GM18907 (cell line): ENCODE measurements at regions not wholly inside any gene's neighbourhood (a gene's known extent, or its start where the extent isn't known, plus 50 kb on each side); places are given as distances from the start of the nearest gene placed in this dataset.

Source experiments
- ATAC-seq: cut with Tn5 transposase; IDR thresholded peaks from one replicate; pipeline ENCODE4 v1.9.1; 2021; ENCODE audit warnings: mild to moderate bottlenecking, moderate library complexity; ENCODE audit not compliant: unreplicated experiment

GRCh38 chr5:31100047-31100575 is 93.4 kb upstream of the CDH6 start:
- ATAC-seq = no peak

GRCh38 chr5:31098811-31099210 is 94.7 kb upstream of the CDH6 start:
- ATAC-seq = no peak

DNA sequence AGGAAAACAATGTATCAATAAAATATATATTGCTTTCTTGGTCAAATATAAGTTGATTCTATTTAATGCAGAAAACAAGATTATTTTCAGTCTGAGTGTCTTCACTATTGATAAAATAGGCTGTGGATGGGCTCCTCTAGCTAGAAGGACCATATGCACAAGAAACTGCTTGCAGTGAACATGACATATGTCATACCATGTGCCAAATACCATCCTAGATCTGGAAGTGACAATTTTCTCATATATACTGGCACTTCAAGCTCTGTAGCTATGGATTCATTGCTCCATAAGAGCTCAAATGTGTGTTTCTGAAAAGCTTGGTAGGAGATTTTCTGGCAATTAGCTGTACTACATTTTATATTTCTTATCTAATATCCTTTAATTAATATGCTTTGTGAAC is 95.6 kb upstream of the CDH6 start:
- no peak for ATAC-seq

DNA sequence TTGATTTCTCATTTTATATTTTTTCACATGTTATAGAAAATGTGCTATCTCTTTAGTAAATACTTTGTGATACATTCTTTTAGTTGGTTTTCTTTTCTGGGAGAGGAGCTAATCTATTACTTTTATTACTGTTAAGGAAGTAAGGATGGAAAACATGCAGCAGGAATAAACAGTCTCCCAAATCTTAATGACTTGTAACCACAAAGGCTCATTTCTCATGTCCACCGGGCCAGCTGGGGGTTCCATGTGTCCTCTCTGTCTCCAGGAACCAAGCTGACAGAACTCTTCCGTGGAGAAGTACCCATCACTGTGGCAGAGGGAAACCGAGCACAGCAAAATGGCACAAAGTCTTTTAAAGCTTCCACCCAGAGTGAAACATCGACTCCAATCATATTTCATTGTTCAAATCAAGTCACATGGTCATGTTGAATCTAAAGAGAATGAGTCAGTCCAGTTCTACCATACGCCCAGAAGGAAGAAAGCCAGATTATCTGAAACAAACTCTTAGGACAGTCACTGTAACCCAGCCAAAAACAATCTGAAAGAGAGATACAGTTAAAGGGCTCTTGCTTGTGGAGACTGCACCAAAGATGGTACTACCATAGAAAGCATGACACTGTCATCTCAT is 97.1 kb upstream of the CDH6 start:
- no peak for ATAC-seq

DNA sequence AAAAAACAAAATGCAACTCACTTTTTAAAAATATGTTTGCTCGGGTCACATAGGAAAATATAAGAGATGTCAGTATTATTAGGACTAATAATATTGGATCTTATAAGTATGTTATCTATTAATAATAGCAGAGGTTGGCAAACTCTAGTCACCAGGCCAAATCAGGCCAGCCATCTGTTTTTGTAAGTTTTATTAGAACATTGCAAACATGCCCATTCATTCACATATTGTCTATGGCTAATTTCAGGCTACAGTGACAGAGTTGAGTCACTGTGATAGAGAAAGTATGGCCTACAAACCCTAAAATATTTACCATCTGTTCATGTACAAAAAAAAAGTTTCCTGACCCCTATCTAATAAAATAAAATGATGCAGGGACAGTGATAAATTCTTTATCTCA is 97.7 kb upstream of the CDH6 start:
- no peak for ATAC-seq

GRCh38 chr5:31091501-31091900 is 102.0 kb upstream of the CDH6 start:
- no peak for ATAC-seq

- ATAC-seq = no peak
These were observed 103.0 kb upstream of the CDH6 start for GRCh38 chr5:31090467-31090866.

DNA sequence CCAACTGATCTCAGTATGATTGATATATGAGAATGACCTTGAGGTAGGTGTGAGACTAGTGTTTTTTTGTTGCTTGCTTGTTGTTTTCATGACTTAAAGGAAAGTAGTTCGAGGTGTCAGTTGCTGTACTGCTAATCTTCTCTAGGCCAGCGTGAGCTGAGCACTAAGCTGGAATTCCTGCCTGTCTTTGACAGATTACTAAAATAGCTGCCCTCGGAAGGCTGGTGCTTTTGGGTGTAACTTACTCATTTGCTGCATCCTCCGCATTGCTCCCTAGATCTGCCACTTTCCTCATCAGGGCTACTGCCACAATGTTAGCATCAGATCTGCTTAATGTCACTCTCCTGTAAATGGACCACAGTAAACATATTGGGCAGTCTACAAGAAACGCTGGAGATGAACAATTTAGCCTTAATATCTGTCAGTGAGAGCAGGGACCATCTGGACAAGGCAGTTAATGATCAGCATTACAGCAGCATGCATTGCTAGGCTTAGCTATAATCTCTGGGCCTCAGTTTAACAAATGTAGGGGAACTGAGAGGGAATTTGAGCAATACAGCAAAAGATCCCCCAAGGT is 106.6 kb upstream of the CDH6 start:
- ATAC-seq = no peak

DNA sequence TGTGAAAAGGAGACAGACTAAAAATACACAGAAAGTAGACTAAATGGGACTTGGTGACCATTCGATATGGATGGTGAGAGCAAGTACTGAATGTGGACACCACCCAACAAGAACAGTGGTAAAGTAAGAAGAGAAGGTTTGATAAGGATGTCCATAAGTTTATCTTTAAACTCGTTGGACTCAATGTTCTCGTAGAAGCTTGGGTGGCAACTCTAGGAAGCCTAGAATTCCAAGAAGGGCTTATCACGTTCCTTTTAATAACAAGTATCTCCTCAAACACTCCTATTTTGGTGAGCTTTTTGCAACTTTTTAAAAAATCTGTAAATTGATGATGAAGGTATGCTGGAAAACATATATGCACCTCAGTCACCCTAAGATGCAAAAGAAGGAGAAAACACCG is 108.6 kb upstream of the CDH6 start:
- ATAC-seq = no peak

GRCh38 chr5:31083364-31083763 is 110.1 kb upstream of the CDH6 start:
- no peak for ATAC-seq

DNA sequence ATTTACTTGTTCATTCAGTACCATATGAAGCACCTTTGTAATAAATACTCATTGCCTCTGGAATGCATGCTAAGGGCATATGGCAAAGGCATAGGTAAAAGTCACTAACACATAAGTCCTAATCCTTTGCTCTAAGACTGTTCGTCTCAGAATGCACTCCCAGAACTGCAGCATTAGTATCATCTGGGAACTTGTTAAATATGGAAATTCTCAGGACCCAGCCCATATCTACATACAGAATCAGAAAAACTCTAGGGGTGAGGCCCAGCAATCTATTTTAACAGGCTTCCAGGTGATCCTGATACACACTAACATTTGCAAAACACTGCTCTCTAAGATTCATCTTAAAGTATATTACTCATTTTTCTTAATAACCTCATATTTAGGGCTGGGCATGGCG is 113.8 kb upstream of the CDH6 start:
- ATAC-seq = no peak

DNA sequence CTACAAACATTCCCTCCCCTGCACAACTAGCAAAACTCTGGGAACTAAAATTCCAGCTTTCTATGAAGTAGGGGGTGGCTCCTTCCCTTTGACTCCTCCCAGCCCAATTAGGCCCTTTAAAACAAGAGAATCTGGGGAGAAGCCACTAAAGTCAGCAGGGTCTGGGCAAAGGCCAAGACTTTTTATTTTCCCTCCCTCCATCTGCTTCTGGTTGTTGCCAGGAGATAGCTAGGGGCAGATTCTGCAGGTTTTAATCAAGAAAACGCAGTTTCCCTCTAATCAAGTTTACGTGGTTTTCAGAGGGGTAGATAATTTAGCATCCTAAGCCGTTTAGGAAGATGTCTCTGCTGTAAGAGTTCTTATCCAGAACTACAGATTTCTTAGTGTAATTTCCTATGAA is 114.5 kb upstream of the CDH6 start:
- no peak for ATAC-seq

- no peak for ATAC-seq
These were observed 117.5 kb upstream of the CDH6 start for GRCh38 chr5:31075981-31076380.

DNA sequence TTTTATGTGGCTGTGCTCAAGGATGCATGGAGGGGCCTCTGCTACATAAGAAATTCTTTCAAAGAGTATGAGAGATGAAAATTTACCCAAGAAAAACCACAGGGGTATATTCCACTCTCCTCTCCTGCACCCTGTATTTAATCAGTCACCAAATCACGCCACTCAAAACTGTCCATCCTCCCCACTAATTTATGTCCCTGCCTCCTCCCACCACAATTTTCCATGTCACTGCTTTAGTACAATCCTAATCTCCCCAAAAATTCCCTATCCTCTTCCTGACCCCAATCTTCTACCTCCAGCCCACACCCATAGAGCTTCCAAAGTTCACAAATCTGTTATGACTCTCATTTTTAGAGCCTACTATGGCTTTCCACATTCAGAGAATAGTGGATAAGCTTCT is 125.2 kb upstream of the CDH6 start:
- ATAC-seq = no peak

- no peak for ATAC-seq
These were observed 126.7 kb upstream of the CDH6 start for GRCh38 chr5:31066655-31067328.

DNA sequence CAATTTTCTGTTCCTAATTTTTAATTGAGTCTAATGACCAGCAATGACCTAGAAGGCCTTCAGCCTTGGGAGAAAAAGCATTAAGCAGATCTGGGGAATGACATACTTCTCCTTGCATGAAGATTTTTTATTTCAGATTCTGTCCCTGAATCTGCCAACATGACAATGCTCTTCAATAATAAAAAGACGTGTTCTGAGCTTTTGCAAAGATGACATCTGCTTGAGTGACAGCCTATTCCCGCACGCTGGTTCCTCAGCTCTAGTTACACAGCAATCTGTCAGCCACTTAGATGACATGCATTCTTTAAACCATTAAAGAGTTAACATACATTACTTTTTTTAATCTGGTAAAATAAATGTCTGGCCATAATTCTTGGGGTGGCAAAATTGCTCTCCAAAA is 129.3 kb upstream of the CDH6 start:
- ATAC-seq = no peak

GRCh38 chr5:31062902-31063580 is 130.4 kb upstream of the CDH6 start:
- ATAC-seq = no peak

- no peak for ATAC-seq
These were observed 133.6 kb upstream of the CDH6 start for GRCh38 chr5:31059889-31060288.

DNA sequence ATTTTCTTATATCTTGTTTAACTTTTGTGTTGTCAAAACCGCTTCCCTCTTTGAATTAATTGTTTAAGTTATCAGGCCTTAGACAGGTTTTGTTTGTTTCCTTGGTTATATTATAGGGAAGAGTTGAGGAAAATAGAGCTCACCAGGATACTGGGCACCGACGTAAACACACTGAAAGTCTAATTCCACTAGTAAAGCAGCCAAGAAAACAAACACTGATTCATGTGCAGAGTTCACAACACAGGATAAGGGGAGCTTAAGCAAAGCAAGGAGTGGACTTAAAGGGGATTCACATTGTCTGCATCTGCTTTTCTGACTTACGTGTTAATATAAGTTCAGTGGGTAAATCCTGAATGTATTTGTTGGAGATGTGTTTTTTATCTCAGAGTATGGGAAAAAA is 139.0 kb upstream of the CDH6 start:
- ATAC-seq = no peak

DNA sequence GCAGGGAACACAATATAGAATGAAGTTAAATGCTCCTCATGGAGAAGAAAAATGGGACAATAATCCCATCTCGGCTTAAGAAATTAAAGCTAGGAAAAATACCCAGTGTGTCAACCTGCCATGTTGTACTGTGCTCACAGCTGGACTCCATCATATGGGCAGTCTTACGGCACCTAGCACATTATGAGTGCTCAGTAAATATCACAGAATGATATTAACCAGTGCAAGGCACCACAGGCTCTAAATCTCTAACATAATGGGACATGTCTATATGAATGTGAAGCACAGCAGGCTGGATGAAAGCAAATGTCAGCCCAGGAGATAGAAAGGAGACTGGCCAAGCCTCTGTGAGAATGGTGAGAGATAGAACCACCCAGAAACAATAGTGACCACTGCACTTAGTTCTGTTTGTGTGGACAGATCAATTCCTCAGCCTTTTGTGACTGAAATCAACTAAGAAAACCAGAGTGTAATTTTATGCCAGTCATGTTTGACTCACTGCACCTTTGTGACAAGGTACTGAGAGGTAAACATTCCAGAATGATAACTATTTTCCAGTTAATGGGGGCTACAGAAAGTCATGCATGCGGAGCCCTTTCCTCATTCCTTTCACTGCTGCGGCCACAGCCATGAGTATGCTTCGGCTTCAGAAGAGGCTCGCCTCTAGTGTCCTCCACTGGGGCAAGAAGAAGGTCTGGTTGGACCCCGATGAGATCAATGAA is 140.4 kb upstream of the CDH6 start:
- no peak for ATAC-seq

DNA sequence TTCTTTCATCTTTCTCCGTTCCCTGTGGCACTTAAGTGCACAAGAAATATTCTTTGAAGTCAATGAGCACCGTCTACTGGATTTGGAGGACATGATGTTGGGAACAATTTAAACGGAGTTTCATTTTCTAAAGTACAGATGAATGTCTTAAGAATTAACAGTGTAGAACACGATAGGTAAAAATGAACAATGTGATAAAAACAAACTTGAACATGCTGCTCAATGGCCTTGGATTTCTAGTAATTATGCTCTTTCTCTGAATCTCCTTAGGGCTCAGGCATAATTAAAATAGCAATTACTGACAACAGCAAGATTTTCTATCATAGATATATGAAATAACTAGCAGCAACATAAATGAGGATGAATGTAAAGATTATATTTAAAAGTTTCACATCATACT is 142.2 kb upstream of the CDH6 start:
- no peak for ATAC-seq
